Neural cell (in vitro differentiated cells): ENCODE measurements at regions not wholly inside any gene's neighbourhood (a gene's known extent, or its start where the extent isn't known, plus 50 kb on each side); places are given as distances from the start of the nearest gene placed in this dataset.

Experiments
- H2AFZ ChIP-seq: fragments of 200-600, 300-800 bp; sonication (generic), shearing (Covaris generic); 2 replicates; pipeline ENCODE4 v1.6.0; 2014; ENCODE audit warnings: low read depth, mild to moderate bottlenecking, antibody characterized with exemption, low read length, moderate library complexity
- H3F3A ChIP-seq: fragments of 200-600 bp; shearing (Covaris generic); 2 replicates; pipeline ENCODE4 v1.6.1; 2016; ENCODE audit warnings: mild to moderate bottlenecking, moderate library complexity, mixed read lengths, antibody characterized with exemption, low read length; ENCODE audit not compliant: insufficient read depth, poor library complexity, severe bottlenecking
- H3K27ac ChIP-seq: fragments of 200-600, 300-800 bp; sonication (generic), shearing (Covaris generic); 2 replicates; pipeline ENCODE4 v1.5.1; 2014; ENCODE audit warnings: mild to moderate bottlenecking, low read length, moderate library complexity
- H3K27me3 ChIP-seq: fragments of 300-800, 200-600 bp; sonication (generic), shearing (Covaris generic); 2 replicates; pipeline ENCODE4 v1.6.0; 2014; ENCODE audit warnings: mild to moderate bottlenecking, low read depth, low read length, moderate library complexity; ENCODE audit not compliant: insufficient read depth
- H3K36me3 ChIP-seq: fragments of 300-800, 200-600 bp; sonication (generic), shearing (Covaris generic); 2 replicates; pipeline ENCODE4 v1.5.1; 2014; ENCODE audit warnings: mild to moderate bottlenecking, antibody characterized with exemption, low read length, moderate library complexity; ENCODE audit not compliant: insufficient read depth
- H3K4me2 ChIP-seq: fragments of 300-800, 200-600 bp; sonication (generic), shearing (Covaris generic); 2 replicates; pipeline ENCODE4 v1.6.0; 2014; ENCODE audit warnings: mild to moderate bottlenecking, low read length
- H3K4me3 ChIP-seq: fragments of 300-800, 200-600 bp; sonication (generic), shearing (Covaris generic); 2 replicates; pipeline ENCODE4 v1.5.1; 2014; ENCODE audit warnings: mild to moderate bottlenecking, low read length, moderate library complexity
- H3K79me2 ChIP-seq: fragments of 200-600 bp; shearing (Covaris generic); replicated peaks from 2 replicates; pipeline ENCODE4 v1.6.0; 2014; ENCODE audit warnings: mild to moderate bottlenecking, low read length, moderate library complexity; ENCODE audit not compliant: insufficient read depth
- H3K9ac ChIP-seq: fragments of 300-800, 200-600 bp; sonication (generic), shearing (Covaris generic); 2 replicates; pipeline ENCODE4 v1.6.1; 2016; ENCODE audit warnings: mild to moderate bottlenecking, low read length, mixed read lengths
- H3K9me2 ChIP-seq: fragments of 200-600 bp; shearing (Covaris generic); 2 replicates; pipeline ENCODE4 v1.6.1; 2016; ENCODE audit warnings: mild to moderate bottlenecking, low read length, mixed read lengths; ENCODE audit not compliant: insufficient read depth
- H3K9me3 ChIP-seq: fragments of 200-600, 300-800 bp; sonication (generic), shearing (Covaris generic); 2 replicates; pipeline ENCODE4 v1.6.1; 2016; ENCODE audit warnings: mild to moderate bottlenecking, mixed run types, low read length, moderate library complexity, mixed read lengths
- H4K20me1 ChIP-seq: fragments of 200-600 bp; shearing (Covaris generic); 2 replicates; pipeline ENCODE4 v1.6.1; 2016; ENCODE audit warnings: mild to moderate bottlenecking, mixed run types; ENCODE audit not compliant: insufficient read depth
- CTCF ChIP-seq: fragments of 450-650 bp; IDR thresholded peaks from 2 replicates; pipeline ENCODE4 v1.5.1; 2014; ENCODE audit warnings: antibody characterized with exemption, mild to moderate bottlenecking, moderate library complexity; ENCODE audit not compliant: poor library complexity, severe bottlenecking
- EP300 ChIP-seq: fragments of 450-650 bp; conservative IDR thresholded peaks from 2 replicates; pipeline ENCODE4 v1.6.1; 2014; ENCODE audit warnings: antibody characterized with exemption, mild to moderate bottlenecking, moderate library complexity; ENCODE audit not compliant: poor library complexity, severe bottlenecking
- EZH2 ChIP-seq: fragments of 200-600, 300-800 bp; shearing (Covaris generic), sonication (generic); IDR thresholded peaks from 2 replicates; pipeline ENCODE4 v1.6.1; 2014; ENCODE audit warnings: antibody characterized with exemption, low read length, borderline replicate concordance, mild to moderate bottlenecking; ENCODE audit not compliant: insufficient read depth, poor library complexity, severe bottlenecking
- MXI1 ChIP-seq: fragments of 450-650 bp; conservative IDR thresholded peaks from 2 replicates; pipeline ENCODE4 v1.6.1; 2014; ENCODE audit warnings: antibody characterized with exemption, mild to moderate bottlenecking; ENCODE audit not compliant: poor library complexity, severe bottlenecking
- POLR2AphosphoS5 ChIP-seq: IDR thresholded peaks from 2 replicates; pipeline ENCODE4 v1.6.1; 2012
- RAD21 ChIP-seq: fragments of 450-650 bp; conservative IDR thresholded peaks from 2 replicates; pipeline ENCODE4 v1.6.1; 2014; ENCODE audit warnings: antibody characterized with exemption, mild to moderate bottlenecking, moderate library complexity
- REST ChIP-seq: IDR thresholded peaks from 2 replicates; pipeline ENCODE4 v1.6.1; 2012; ENCODE audit warnings: borderline replicate concordance
- SMC3 ChIP-seq: fragments of 450-650 bp; conservative IDR thresholded peaks from 2 replicates; pipeline ENCODE4 v1.6.1; 2014; ENCODE audit warnings: antibody characterized with exemption, mild to moderate bottlenecking, moderate library complexity; ENCODE audit not compliant: poor library complexity
- TAF1 ChIP-seq: IDR thresholded peaks from 2 replicates; pipeline ENCODE4 v1.6.1; 2012; ENCODE audit warnings: low read depth

- H3K9me3 ChIP-seq: peaks cover 9% of the 10 kb centered on the region
- no peaks in the 10 kb centered on the region for H3K36me3 ChIP-seq
- H3K9ac ChIP-seq: no peak overlapping the region
- H4K20me1 ChIP-seq: no peaks in the 10 kb centered on the region
- no peak overlapping the region for H3K4me2 ChIP-seq
- no peak overlapping the region for H2AFZ ChIP-seq
- no peak overlapping the region for H3K4me3 ChIP-seq
- TF ChIP-seq TAF1 (no peak), MXI1 (no peak), RAD21 (no peak), EP300 (no peak), EZH2 (no peak), REST (no peak)
- H3K9me2 ChIP-seq: no peaks in the 10 kb centered on the region
- no peak overlapping the region for H3K27ac ChIP-seq
- H3F3A ChIP-seq: no peaks in the 10 kb centered on the region
- no peaks in the 10 kb centered on the region for H3K79me2 ChIP-seq
- H3K27me3 ChIP-seq: no peaks in the 10 kb centered on the region
Measured at GRCh38 chr19:30316000-30316491, 56.1 kb upstream of the ZNF536 start.

- H3K36me3 ChIP-seq: no peaks in the 10 kb centered on the region
- H3K4me3 ChIP-seq: no peak overlapping the region
- no peaks in the 10 kb centered on the region for H3K27me3 ChIP-seq
- no peak overlapping the region for H2AFZ ChIP-seq
- H3K9ac ChIP-seq: no peak overlapping the region
- H3K4me2 ChIP-seq: no peak overlapping the region
- no peaks in the 10 kb centered on the region for H3F3A ChIP-seq
- H3K79me2 ChIP-seq: no peaks in the 10 kb centered on the region
- H3K9me2 ChIP-seq: no peaks in the 10 kb centered on the region
- peaks cover 9% of the 10 kb centered on the region for H3K9me3 ChIP-seq
- H3K27ac ChIP-seq: no peak overlapping the region
- TF ChIP-seq TAF1 (no peak), RAD21 (no peak), MXI1 (no peak), REST (no peak), EP300 (no peak), EZH2 (no peak), CTCF (no peak), POLR2AphosphoS5 (no peak), SMC3 (no peak)
- H4K20me1 ChIP-seq: no peaks in the 10 kb centered on the region
Measured at GRCh38 chr19:30316560-30317106, 55.6 kb upstream of the ZNF536 start.
